ENCODE measurements at regions not wholly inside any gene's neighbourhood (a gene's known extent, or its start where the extent isn't known, plus 50 kb on each side); places are given as distances from the start of the nearest gene placed in this dataset.
A peak's percentile ranks its signal among the peaks of the same experiment; 100 is the strongest.

GRCh38 chr19:29375429-29376119 is 150.2 kb upstream of the VSTM2B start:
- peak; percentile 3 for DNase-seq

- DNase-seq: peak; percentile 6
These were observed 148.9 kb upstream of the VSTM2B start for GRCh38 chr19:29376855-29377354.

- peak; percentile 12 for DNase-seq
These were observed 147.7 kb upstream of the VSTM2B start for GRCh38 chr19:29378126-29378525.

GRCh38 chr19:29378543-29379080 is 147.2 kb upstream of the VSTM2B start:
- peak; percentile 12 for DNase-seq

- DNase-seq: peak; percentile 16
These were observed 146.4 kb upstream of the VSTM2B start for GRCh38 chr19:29379257-29380021.

GRCh38 chr19:29380581-29380980 is 145.2 kb upstream of the VSTM2B start:
- peak; percentile 3 for DNase-seq

GRCh38 chr19:29381353-29382203 is 144.2 kb upstream of the VSTM2B start:
- no peak for DNase-seq

GRCh38 chr19:29383696-29384095 is 142.1 kb upstream of the VSTM2B start:
- DNase-seq: peak; percentile 6

- peak; percentile 19 for DNase-seq
These were observed 141.1 kb upstream of the VSTM2B start for GRCh38 chr19:29384656-29385055.

- DNase-seq: no peak
These were observed 140.5 kb upstream of the VSTM2B start for GRCh38 chr19:29385191-29385795.

- DNase-seq: no peak
These were observed 138.8 kb upstream of the VSTM2B start for GRCh38 chr19:29386970-29387369.

- no peak for DNase-seq
These were observed 138.2 kb upstream of the VSTM2B start for GRCh38 chr19:29387586-29387985.

- DNase-seq: no peak
These were observed 136.3 kb upstream of the VSTM2B start for GRCh38 chr19:29389495-29389894.

- DNase-seq: no peak
These were observed 135.1 kb upstream of the VSTM2B start for GRCh38 chr19:29390742-29391141.

- DNase-seq: no peak
These were observed 131.8 kb upstream of the VSTM2B start for GRCh38 chr19:29393915-29394460.

- no peak for DNase-seq
These were observed 130.6 kb upstream of the VSTM2B start for GRCh38 chr19:29395111-29395733.

- DNase-seq: no peak
These were observed 129.9 kb upstream of the VSTM2B start for GRCh38 chr19:29395734-29396414.

- no peak for DNase-seq
These were observed 128.9 kb upstream of the VSTM2B start for GRCh38 chr19:29396925-29397324.

GRCh38 chr19:29397748-29398147 is 128.0 kb upstream of the VSTM2B start:
- no peak for DNase-seq

- DNase-seq: no peak
These were observed 126.0 kb upstream of the VSTM2B start for GRCh38 chr19:29399804-29400203.
